Right lung (tissue), 2 donors: ENCODE measurements at regions not wholly inside any gene's neighbourhood (a gene's known extent, or its start where the extent isn't known, plus 50 kb on each side); places are given as distances from the start of the nearest gene placed in this dataset.
"Not testable (repeated sequence)": the region's sequence is repeated elsewhere in the genome, so short reads cannot be mapped to it uniquely, and the experiment has no call there.

Source experiments
- DNase-seq, 2 donors: peaks; one replicate each; pipeline ENCODE4 v3.0.0-alpha.2; 2013

DNA sequence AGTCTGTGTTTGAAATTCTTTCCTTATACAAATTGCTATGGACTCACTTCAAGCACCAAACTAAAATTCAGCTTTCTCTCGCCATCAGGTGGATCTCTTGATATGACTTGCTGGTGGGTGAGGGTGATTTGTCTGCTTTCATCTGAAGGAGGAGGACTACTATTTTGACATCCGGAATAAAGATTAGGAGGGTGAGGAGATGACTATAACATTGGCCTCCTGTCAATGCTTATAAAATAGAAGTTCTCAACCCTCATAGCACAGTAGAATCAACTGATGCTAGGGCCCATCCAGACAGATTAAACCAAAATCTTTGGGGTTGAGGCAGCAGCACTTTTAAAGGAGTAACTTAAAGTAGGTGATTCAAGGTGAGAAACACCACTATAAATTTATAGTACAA is 120.4 kb upstream of the DNAJC10 start:
- DNase-seq = no peak

DNA sequence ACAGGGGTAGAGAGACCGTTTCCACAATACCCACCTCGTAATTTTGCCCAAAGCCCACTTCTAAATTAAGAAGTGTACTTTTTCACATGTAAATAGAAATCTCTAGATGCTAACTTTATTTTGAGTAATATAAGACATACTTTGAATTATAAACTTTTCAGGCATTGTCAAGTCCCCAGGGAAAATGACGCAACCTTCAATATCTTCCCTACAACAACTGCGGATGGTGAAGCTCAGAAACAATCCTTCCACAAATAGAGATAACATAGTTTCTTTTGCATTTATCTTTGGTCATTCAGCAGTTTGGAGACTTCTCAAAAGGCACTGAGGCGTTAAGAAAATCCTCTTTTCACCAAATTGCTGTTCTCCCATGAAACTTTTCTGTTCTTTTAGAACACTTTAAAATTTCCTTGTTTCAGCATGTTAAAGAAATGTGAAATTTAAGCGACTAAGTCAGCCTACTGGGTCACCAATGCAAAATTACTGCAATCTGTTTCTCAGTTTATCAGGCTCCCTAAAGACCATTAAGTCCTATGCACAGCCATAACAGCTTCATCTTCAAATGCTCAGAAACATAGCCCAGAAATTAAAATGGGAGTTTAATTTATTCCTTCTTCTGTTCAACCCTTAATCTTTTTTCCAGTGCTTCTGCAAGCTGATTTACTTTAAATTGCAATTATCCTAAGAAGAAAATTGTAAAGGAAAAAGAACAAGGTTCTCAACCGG is 118.3 kb upstream of the DNAJC10 start:
- DNase-seq = no peak

DNA sequence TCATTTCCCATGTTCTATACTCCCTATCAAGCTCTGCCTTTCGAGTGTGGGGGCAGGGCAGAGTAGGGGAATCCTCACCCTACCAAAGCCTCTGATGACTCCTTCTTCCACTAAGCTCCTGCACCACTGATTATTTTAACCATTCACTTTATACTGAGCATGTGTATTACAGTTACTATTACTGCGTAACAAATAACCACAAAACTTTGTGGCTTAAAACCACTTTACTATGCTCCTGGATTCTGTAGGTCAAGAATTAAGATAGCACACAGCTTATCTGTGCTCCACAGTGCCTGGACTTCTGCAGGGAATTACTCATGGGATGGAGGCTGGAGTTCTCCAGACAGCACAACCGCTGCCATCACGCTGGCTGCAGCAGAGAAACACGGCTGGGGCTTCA is 117.4 kb upstream of the DNAJC10 start:
- DNase-seq = no peak

- DNase-seq = no peak
Measured at GRCh38 chr2:182605166-182605565, 110.9 kb upstream of the DNAJC10 start.

- DNase-seq = no peak
Measured at GRCh38 chr2:182606728-182607681, 109.1 kb upstream of the DNAJC10 start.

- no peak for DNase-seq
Measured at GRCh38 chr2:182608181-182608845, 107.7 kb upstream of the DNAJC10 start.

GRCh38 chr2:182609005-182609404 is 107.1 kb upstream of the DNAJC10 start:
- not testable (repeated sequence) for DNase-seq

DNA sequence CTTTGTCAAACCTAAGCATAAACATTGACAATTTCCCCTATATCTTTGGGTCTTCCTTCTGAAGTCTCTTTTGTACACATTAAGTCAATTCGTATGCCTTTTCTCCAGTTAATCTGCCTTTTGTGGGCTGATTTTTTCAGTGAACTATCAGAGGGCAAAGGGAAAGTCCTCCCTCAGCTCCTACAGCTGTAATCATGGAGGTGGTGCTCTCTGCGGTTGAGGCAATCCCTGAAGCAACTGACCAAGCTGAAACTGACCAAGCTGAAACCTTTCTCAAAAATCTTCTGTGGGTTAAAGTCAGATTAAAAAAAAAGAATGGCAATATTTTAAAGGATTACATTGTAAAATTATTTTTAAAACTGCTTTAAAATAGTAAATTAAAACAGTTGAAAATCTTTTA is 105.8 kb upstream of the DNAJC10 start:
- no peak for DNase-seq

GRCh38 chr2:182611009-182611408 is 105.0 kb upstream of the DNAJC10 start:
- no peak for DNase-seq

DNA sequence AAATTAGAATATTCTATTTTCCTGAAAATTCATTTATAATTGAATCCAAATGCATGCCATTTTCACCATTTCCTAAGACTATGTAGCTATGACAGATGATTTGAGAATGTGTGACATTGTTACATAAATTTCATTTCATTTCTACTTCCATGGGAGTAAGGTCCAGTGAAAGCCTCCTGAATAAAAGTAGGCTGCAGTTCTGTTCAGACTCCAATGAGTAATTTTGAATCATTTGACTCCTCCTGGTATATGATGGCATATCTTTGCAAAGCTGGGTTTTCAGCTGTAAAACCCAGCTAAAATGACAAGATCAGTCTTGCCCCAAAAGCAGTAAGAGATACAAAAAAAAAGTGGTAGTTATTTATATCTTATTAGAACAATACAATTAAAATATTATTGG is 101.0 kb upstream of the DNAJC10 start:
- DNase-seq = no peak

- no peak for DNase-seq
Measured at GRCh38 chr2:182616471-182617393, 99.3 kb upstream of the DNAJC10 start.

DNA sequence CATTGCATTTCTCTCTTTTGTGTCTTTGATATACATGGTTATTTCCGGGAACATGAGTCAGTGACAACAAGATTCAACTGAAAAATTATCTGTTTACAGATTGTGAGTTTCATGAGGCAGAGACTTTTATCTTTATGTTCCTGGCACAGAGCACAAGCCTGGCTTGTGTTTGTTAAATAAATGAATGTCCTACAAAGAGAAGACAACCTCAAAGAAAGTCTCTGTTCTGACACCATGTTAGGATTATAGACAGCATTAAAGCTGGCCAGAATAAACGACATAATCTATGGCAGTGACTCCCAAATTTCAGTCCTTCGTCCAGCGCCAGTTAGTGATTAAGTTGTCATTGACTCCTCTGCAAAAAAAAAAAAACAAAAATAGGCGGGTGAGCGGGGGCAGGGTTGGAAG is 97.4 kb upstream of the DNAJC10 start:
- DNase-seq = peak in 1 of 2 donors; percentile 4

DNA sequence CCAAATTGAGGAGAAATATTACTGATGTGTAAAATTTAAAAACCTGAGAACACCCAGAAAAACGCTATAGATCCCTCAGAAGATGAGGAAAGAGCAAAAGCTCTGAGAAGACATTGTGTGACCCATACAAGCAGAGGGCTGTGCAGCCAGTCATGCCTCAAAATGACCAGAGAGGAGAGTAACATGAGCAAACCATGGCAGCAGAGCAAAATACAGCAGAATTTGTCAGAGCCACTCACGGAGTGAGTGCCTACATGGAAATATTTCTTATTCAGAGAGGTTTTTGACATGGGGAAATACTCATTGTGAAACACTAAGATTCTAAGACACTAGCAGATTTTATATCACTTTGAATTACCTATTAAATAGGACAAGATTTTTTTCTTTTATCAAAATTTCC is 96.8 kb upstream of the DNAJC10 start:
- no peak for DNase-seq

GRCh38 chr2:182621191-182621590 is 94.9 kb upstream of the DNAJC10 start:
- no peak for DNase-seq

GRCh38 chr2:182621810-182622209 is 94.2 kb upstream of the DNAJC10 start:
- DNase-seq = no peak

DNA sequence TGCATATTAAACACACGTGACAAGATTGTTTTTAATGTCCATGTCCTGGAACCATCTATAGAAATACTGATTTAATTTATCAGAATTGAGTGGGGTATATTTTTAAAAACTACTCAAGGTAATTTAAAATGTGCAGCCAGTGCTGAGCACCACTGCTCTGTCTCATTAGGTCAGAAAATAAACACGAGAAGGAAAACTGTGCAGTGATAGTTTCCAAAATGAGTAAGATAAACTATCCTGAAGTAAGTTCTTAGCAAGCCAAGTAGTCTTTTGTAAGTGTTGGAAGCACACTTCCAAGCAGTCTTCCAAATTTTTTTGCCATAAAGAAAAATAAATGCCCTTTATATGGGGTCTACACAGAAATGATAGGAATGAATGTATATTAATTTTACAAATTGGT is 93.8 kb upstream of the DNAJC10 start:
- DNase-seq = no peak

- DNase-seq = no peak
Measured at GRCh38 chr2:182625814-182626213, 90.2 kb upstream of the DNAJC10 start.

GRCh38 chr2:182628916-182629315 is 87.1 kb upstream of the DNAJC10 start:
- DNase-seq = no peak

GRCh38 chr2:182630207-182630606 is 85.8 kb upstream of the DNAJC10 start:
- no peak for DNase-seq

DNA sequence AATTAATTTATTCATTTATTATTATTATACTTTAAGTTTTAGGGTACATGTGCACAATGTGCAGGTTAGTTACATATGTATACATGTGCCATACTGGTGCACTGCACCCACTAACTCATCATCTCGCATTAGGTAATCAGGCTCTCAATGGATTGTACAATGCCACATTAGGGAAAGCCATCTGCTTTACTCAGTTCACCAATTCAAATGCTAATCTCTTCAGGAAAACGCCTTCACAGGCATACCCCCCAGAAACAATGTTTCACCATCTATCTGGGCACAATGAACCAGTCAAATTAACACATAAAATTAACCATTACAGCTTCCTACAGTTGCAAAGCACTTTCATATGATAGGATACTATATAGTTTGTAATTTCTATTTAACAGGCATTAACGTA is 84.8 kb upstream of the DNAJC10 start:
- DNase-seq = no peak

DNA sequence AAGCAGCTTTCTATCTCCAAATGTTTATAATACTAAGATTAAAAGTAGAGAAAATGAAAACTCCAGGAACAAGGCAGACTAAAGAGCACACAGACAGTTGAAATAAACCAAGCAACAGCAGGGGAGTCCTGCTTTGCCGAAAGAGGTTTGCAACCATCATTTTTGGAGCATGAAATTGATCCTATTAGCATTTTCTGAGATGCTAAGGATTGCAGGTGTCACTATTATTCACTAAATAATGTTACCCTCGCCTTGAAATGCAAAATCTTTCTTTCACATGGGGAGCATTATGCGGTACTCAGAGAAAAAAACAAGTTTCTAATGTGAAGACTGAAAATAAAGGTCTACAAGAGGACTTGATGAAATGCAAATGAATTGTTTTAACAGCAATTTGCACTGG is 81.7 kb upstream of the DNAJC10 start:
- DNase-seq = no peak
